ENCODE measurements at regions not wholly inside any gene's neighbourhood (a gene's known extent, or its start where the extent isn't known, plus 50 kb on each side); places are given as distances from the start of the nearest gene placed in this dataset.

- no peak for DNase-seq (ENCODE audit: low spot score in 2 of 2)
- H3K27ac ChIP-seq, result no peak overlapping the region
- H3K4me3 ChIP-seq, result no peak overlapping the region
- no peaks in the 10 kb centered on the region for H3K27me3 ChIP-seq
- H3K36me3 ChIP-seq, result no peaks in the 10 kb centered on the region
- WGBS, 2 donors, result 75 to 88% methylated on average over 3 of the region's 3 CpGs
- H3K4me1 ChIP-seq, result no peaks in the 10 kb centered on the region
- H3K9me3 ChIP-seq, result peaks cover 0 to 5% (median 0%) of the 10 kb centered on the region in 4 donors
- TF ChIP-seq POLR2A (IDR thresholded peaks at IDR 0.05) (no peak), CTCF (IDR thresholded peaks at IDR 0.05) (no peak), EP300 (IDR thresholded peaks at IDR 0.05) (no peak)
Measured at GRCh38 chr10:44242826-44243225, 142.1 kb downstream of the CXCL12 start.

- Histone ChIP-seq H3K9me3 (peaks cover 0 to 5% (median 0%) of the 10 kb centered on the region in 4 donors), H3K4me3 (no peak overlapping the region), H3K27ac (no peak overlapping the region), H3K4me1 (no peaks in the 10 kb centered on the region), H3K27me3 (no peaks in the 10 kb centered on the region), H3K36me3 (no peaks in the 10 kb centered on the region)
- WGBS, 2 donors, result 84 to 87% methylated on average over 2 of the region's 2 CpGs
- no peak for DNase-seq (ENCODE audit: low spot score in 2 of 2)
- TF ChIP-seq POLR2A (IDR thresholded peaks at IDR 0.05), result no peak
- TF ChIP-seq EP300 (IDR thresholded peaks at IDR 0.05), result no peak
- no peak for TF ChIP-seq CTCF (IDR thresholded peaks at IDR 0.05)
Measured at GRCh38 chr10:44242091-44242490, 142.8 kb downstream of the CXCL12 start.

GRCh38 chr10:44240584-44241205 lies 144.2 kb downstream of the CXCL12 start:
- Histone ChIP-seq H3K27me3 (no peaks in the 10 kb centered on the region), H3K4me1 (no peaks in the 10 kb centered on the region), H3K36me3 (no peaks in the 10 kb centered on the region), H3K9me3 (no peaks in the 10 kb centered on the region), H3K27ac (no peak overlapping the region), H3K4me3 (no peak overlapping the region)
- TF ChIP-seq EP300 (IDR thresholded peaks at IDR 0.05) (no peak), POLR2A (IDR thresholded peaks at IDR 0.05) (no peak), CTCF (IDR thresholded peaks at IDR 0.05) (no peak)
- 62 to 79% methylated on average over 6 of the region's 6 CpGs for WGBS, 2 donors
- no peak for DNase-seq (ENCODE audit: low spot score in 2 of 2)

- no peaks in the 10 kb centered on the region for H3K36me3 ChIP-seq
- no peaks in the 10 kb centered on the region for H3K27me3 ChIP-seq
- TF ChIP-seq CTCF (IDR thresholded peaks at IDR 0.05), result no peak
- no peak for TF ChIP-seq EP300 (IDR thresholded peaks at IDR 0.05)
- no peak for TF ChIP-seq POLR2A (IDR thresholded peaks at IDR 0.05)
- 80 to 90% methylated on average over 3 of the region's 3 CpGs for WGBS, 2 donors
- no peak overlapping the region for H3K27ac ChIP-seq
- no peaks in the 10 kb centered on the region for H3K4me1 ChIP-seq
- no peak overlapping the region for H3K4me3 ChIP-seq
- H3K9me3 ChIP-seq, result no peaks in the 10 kb centered on the region
- no peak for DNase-seq (ENCODE audit: low spot score in 2 of 2)
Measured at GRCh38 chr10:44238212-44238611, 146.7 kb downstream of the CXCL12 start.

- Histone ChIP-seq H3K9me3 (no peaks in the 10 kb centered on the region), H3K27ac (no peak overlapping the region), H3K27me3 (no peaks in the 10 kb centered on the region), H3K4me3 (no peak overlapping the region), H3K36me3 (no peaks in the 10 kb centered on the region), H3K4me1 (no peaks in the 10 kb centered on the region)
- DNase-seq (ENCODE audit: low spot score in 2 of 2), result no peak
- TF ChIP-seq CTCF (IDR thresholded peaks at IDR 0.05), result no peak
- TF ChIP-seq EP300 (IDR thresholded peaks at IDR 0.05), result no peak
- no peak for TF ChIP-seq POLR2A (IDR thresholded peaks at IDR 0.05)
- WGBS, 2 donors, result 92 to 94% methylated on average over 1 of the region's 1 CpG
Measured at GRCh38 chr10:44237364-44238049, 147.4 kb downstream of the CXCL12 start.

Measured in tibial nerve (tissue), 4 donors.